ENCODE measurements at regions not wholly inside any gene's neighbourhood (a gene's known extent, or its start where the extent isn't known, plus 50 kb on each side); places are given as distances from the start of the nearest gene placed in this dataset.
A peak's percentile ranks its signal among the peaks of the same experiment; 100 is the strongest.

DNA sequence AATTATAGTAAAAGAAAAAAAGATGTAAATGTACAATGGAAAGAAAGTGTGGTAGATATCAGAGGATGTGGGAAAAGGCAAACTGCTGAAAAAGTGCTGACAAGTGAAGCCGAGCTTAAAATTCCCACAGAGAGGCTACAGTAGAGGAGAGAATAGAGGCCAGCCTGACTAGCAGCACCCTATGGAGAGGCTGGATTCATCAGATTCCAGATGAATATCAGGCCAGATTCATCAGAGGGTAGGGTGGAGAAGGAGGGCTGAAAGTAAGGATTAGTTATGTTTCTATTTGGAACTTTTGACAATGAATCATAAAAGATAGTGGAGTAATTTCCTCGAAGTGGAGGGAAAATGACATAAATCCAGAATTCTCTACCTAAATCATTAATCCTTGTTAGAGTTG is 60.4 kb upstream of the NEK7 start:
- TF ChIP-seq PPARA (CRISPR knock-in tag; IDR thresholded peaks at IDR 0.05; ENCODE audit: borderline replicate concordance) = no peak
- no peak for TF ChIP-seq RARB (CRISPR knock-in tag; IDR thresholded peaks at IDR 0.05)
- TF ChIP-seq TCF4 (CRISPR knock-in tag; IDR thresholded peaks at IDR 0.05; ENCODE audit: borderline replicate concordance) = no peak
- TF ChIP-seq, protein P1, sequence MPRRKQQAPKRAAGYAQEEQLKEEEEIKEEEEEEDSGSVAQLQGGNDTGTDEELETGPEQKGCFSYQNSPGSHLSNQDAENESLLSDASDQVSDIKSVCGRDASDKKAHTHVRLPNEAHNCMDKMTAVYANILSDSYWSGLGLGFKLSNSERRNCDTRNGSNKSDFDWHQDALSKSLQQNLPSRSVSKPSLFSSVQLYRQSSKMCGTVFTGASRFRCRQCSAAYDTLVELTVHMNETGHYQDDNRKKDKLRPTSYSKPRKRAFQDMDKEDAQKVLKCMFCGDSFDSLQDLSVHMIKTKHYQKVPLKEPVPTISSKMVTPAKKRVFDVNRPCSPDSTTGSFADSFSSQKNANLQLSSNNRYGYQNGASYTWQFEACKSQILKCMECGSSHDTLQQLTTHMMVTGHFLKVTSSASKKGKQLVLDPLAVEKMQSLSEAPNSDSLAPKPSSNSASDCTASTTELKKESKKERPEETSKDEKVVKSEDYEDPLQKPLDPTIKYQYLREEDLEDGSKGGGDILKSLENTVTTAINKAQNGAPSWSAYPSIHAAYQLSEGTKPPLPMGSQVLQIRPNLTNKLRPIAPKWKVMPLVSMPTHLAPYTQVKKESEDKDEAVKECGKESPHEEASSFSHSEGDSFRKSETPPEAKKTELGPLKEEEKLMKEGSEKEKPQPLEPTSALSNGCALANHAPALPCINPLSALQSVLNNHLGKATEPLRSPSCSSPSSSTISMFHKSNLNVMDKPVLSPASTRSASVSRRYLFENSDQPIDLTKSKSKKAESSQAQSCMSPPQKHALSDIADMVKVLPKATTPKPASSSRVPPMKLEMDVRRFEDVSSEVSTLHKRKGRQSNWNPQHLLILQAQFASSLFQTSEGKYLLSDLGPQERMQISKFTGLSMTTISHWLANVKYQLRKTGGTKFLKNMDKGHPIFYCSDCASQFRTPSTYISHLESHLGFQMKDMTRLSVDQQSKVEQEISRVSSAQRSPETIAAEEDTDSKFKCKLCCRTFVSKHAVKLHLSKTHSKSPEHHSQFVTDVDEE (CRISPR knock-in tag; IDR thresholded peaks at IDR 0.05) = no peak
- TF ChIP-seq ZFP3 (CRISPR knock-in tag; IDR thresholded peaks at IDR 0.05) = no peak
- no peak for TF ChIP-seq ISL1 (CRISPR knock-in tag; IDR thresholded peaks at IDR 0.05)
- no peak for TF ChIP-seq ZC3H10 (CRISPR knock-in tag; IDR thresholded peaks at IDR 0.05)
- no peak for TF ChIP-seq SNAI2 (CRISPR knock-in tag; IDR thresholded peaks at IDR 0.05)
- TF ChIP-seq ESRRG (CRISPR knock-in tag; IDR thresholded peaks at IDR 0.05) = no peak
- no peak for TF ChIP-seq ZFP30 (CRISPR knock-in tag; IDR thresholded peaks at IDR 0.05)
- TF ChIP-seq OSR1 (CRISPR knock-in tag; IDR thresholded peaks at IDR 0.05) = no peak
- no peak for ATAC-seq

GRCh38 chr1:198099755-198100154 is 57.0 kb upstream of the NEK7 start:
- TF ChIP-seq ZNF565 (CRISPR knock-in tag; conservative IDR thresholded peaks at IDR 0.05; ENCODE audit: low read depth) = no peak
- TF ChIP-seq RARB (CRISPR knock-in tag; IDR thresholded peaks at IDR 0.05) = no peak
- TF ChIP-seq TOX (CRISPR knock-in tag; IDR thresholded peaks at IDR 0.05; ENCODE audit: borderline replicate concordance) = no peak
- no peak for TF ChIP-seq ISL1 (CRISPR knock-in tag; IDR thresholded peaks at IDR 0.05)
- TF ChIP-seq, protein P2, sequence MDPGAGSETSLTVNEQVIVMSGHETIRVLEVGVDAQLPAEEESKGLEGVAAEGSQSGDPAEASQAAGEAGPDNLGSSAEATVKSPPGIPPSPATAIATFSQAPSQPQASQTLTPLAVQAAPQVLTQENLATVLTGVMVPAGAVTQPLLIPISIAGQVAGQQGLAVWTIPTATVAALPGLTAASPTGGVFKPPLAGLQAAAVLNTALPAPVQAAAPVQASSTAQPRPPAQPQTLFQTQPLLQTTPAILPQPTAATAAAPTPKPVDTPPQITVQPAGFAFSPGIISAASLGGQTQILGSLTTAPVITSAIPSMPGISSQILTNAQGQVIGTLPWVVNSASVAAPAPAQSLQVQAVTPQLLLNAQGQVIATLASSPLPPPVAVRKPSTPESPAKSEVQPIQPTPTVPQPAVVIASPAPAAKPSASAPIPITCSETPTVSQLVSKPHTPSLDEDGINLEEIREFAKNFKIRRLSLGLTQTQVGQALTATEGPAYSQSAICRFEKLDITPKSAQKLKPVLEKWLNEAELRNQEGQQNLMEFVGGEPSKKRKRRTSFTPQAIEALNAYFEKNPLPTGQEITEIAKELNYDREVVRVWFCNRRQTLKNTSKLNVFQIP (CRISPR knock-in tag; IDR thresholded peaks at IDR 0.05; ENCODE audit: borderline replicate concordance, low read depth) = no peak
- no peak for TF ChIP-seq TCF4 (CRISPR knock-in tag; IDR thresholded peaks at IDR 0.05; ENCODE audit: borderline replicate concordance)
- TF ChIP-seq ZFP30 (CRISPR knock-in tag; IDR thresholded peaks at IDR 0.05) = no peak
- TF ChIP-seq SNAI2 (CRISPR knock-in tag; IDR thresholded peaks at IDR 0.05) = no peak
- TF ChIP-seq CSDC2 (CRISPR knock-in tag; IDR thresholded peaks at IDR 0.05) = no peak
- TF ChIP-seq ESRRG (CRISPR knock-in tag; IDR thresholded peaks at IDR 0.05) = no peak
- no peak for TF ChIP-seq CREB5 (CRISPR knock-in tag; IDR thresholded peaks at IDR 0.05; ENCODE audit: low read depth)
- TF ChIP-seq, protein P1 (CRISPR knock-in tag; IDR thresholded peaks at IDR 0.05) = no peak
- no peak for TF ChIP-seq GLIS3 (CRISPR knock-in tag; IDR thresholded peaks at IDR 0.05)
- TF ChIP-seq ZFP3 (CRISPR knock-in tag; IDR thresholded peaks at IDR 0.05) = no peak
- no peak for TF ChIP-seq BACH2 (CRISPR knock-in tag; IDR thresholded peaks at IDR 0.05; ENCODE audit: borderline replicate concordance)
- TF ChIP-seq ZNF70 (CRISPR knock-in tag; IDR thresholded peaks at IDR 0.05) = no peak
- TF ChIP-seq PPARA (CRISPR knock-in tag; IDR thresholded peaks at IDR 0.05; ENCODE audit: borderline replicate concordance) = no peak
- TF ChIP-seq ZC3H10 (CRISPR knock-in tag; IDR thresholded peaks at IDR 0.05) = no peak
- no peak for TF ChIP-seq ARNTL (CRISPR knock-in tag; IDR thresholded peaks at IDR 0.05; ENCODE audit: borderline replicate concordance, low read depth)
- ATAC-seq = no peak

DNA sequence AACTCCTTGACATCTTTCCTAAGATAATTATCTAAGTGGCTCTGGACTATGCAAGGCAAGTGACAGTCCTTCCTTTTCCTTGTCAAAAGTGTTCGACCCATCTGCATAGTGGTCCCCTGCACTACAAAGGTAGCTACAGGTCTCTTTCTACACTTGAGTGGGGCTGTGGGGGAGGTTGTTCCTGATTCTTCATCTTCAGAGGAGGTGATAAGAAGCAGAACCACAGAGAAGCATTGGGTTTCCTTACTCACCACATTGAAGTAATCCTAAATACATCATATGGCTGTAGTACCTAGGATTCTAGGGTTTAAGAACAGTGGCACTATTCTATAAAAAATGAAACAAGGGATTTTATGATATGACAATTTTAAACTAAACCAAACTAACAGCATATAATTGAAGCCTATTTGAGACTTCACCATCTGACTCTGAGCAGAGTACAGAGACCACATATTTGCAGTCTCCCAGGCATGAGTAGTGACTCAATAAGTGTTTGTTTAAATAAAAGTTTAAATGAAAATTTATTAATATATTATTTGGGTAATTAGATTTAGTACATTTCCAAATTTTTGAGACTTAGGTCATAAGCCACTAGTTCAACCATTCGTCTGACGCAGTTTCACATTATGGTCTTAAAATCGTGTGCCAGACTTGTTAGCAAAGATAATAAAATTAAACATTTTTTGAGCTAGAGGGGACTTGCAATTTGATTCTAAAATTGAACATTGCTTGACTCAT is 54.9 kb upstream of the NEK7 start:
- peak; percentile 89 for ATAC-seq
- no peak for TF ChIP-seq ZNF8 (CRISPR knock-in tag; IDR thresholded peaks at IDR 0.05)
- TF ChIP-seq, protein P3, sequence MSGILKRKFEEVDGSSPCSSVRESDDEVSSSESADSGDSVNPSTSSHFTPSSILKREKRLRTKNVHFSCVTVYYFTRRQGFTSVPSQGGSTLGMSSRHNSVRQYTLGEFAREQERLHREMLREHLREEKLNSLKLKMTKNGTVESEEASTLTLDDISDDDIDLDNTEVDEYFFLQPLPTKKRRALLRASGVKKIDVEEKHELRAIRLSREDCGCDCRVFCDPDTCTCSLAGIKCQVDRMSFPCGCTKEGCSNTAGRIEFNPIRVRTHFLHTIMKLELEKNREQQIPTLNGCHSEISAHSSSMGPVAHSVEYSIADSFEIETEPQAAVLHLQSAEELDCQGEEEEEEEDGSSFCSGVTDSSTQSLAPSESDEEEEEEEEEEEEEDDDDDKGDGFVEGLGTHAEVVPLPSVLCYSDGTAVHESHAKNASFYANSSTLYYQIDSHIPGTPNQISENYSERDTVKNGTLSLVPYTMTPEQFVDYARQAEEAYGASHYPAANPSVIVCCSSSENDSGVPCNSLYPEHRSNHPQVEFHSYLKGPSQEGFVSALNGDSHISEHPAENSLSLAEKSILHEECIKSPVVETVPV (CRISPR knock-in tag; IDR thresholded peaks at IDR 0.05) = no peak
- TF ChIP-seq OSR1 (CRISPR knock-in tag; IDR thresholded peaks at IDR 0.05) = no peak
- no peak for TF ChIP-seq ZNF565 (CRISPR knock-in tag; conservative IDR thresholded peaks at IDR 0.05; ENCODE audit: low read depth)
- no peak for TF ChIP-seq GLIS3 (CRISPR knock-in tag; IDR thresholded peaks at IDR 0.05)
- TF ChIP-seq ZC3H10 (CRISPR knock-in tag; IDR thresholded peaks at IDR 0.05) = peak; percentile 98
- TF ChIP-seq TCF4 (CRISPR knock-in tag; IDR thresholded peaks at IDR 0.05; ENCODE audit: borderline replicate concordance) = no peak
- no peak for TF ChIP-seq ESRRG (CRISPR knock-in tag; IDR thresholded peaks at IDR 0.05)
- TF ChIP-seq ZNF70 (CRISPR knock-in tag; IDR thresholded peaks at IDR 0.05) = no peak
- TF ChIP-seq, protein P4, sequence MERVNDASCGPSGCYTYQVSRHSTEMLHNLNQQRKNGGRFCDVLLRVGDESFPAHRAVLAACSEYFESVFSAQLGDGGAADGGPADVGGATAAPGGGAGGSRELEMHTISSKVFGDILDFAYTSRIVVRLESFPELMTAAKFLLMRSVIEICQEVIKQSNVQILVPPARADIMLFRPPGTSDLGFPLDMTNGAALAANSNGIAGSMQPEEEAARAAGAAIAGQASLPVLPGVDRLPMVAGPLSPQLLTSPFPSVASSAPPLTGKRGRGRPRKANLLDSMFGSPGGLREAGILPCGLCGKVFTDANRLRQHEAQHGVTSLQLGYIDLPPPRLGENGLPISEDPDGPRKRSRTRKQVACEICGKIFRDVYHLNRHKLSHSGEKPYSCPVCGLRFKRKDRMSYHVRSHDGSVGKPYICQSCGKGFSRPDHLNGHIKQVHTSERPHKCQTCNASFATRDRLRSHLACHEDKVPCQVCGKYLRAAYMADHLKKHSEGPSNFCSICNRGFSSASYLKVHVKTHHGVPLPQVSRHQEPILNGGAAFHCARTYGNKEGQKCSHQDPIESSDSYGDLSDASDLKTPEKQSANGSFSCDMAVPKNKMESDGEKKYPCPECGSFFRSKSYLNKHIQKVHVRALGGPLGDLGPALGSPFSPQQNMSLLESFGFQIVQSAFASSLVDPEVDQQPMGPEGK (CRISPR knock-in tag; IDR thresholded peaks at IDR 0.05; ENCODE audit: borderline replicate concordance) = no peak; the same call in 1 of the 2 replicates
- no peak; the same call in 1 of the 2 replicates for TF ChIP-seq RARB (CRISPR knock-in tag; IDR thresholded peaks at IDR 0.05)
- TF ChIP-seq ARNTL (CRISPR knock-in tag; IDR thresholded peaks at IDR 0.05; ENCODE audit: borderline replicate concordance, low read depth) = no peak
- TF ChIP-seq ISL1 (CRISPR knock-in tag; IDR thresholded peaks at IDR 0.05) = peak; percentile 94
- TF ChIP-seq ZFP3 (CRISPR knock-in tag; IDR thresholded peaks at IDR 0.05) = no peak
- TF ChIP-seq ZFP30 (CRISPR knock-in tag; IDR thresholded peaks at IDR 0.05) = no peak
- TF ChIP-seq BACH2 (CRISPR knock-in tag; IDR thresholded peaks at IDR 0.05; ENCODE audit: borderline replicate concordance) = no peak
- peak; percentile 54; the same call in 1 of the 2 replicates for TF ChIP-seq TOX (CRISPR knock-in tag; IDR thresholded peaks at IDR 0.05; ENCODE audit: borderline replicate concordance)
